Epithelial cell of proximal tubule (primary cell): ENCODE measurements at regions not wholly inside any gene's neighbourhood (a gene's known extent, or its start where the extent isn't known, plus 50 kb on each side); places are given as distances from the start of the nearest gene placed in this dataset.

ENCODE experiments used
- DNase-seq: peaks from one replicate; pipeline ENCODE4 v3.0.0-alpha.2; 2011; ENCODE audit warnings: low read depth
- H3K4me3 ChIP-seq: 2 replicates; pipeline ENCODE4 v1.5.1; 2011; ENCODE audit warnings: low read depth, mild to moderate bottlenecking, low read length
- CTCF ChIP-seq: conservative IDR thresholded peaks from 2 replicates; pipeline ENCODE4 v1.5.1; 2012; ENCODE audit warnings: low read depth, mild to moderate bottlenecking, low read length

- no peak overlapping the region for H3K4me3 ChIP-seq
- no peak for TF ChIP-seq CTCF
- DNase-seq = no peak
Observed at GRCh38 chr5:8134609-8135008, 265.7 kb downstream of the MTRR start.

- TF ChIP-seq CTCF = no peak
- DNase-seq = no peak
- no peak overlapping the region for H3K4me3 ChIP-seq
Observed at GRCh38 chr5:8135742-8136141, 266.8 kb downstream of the MTRR start.

GRCh38 chr5:8136271-8136670 lies 267.3 kb downstream of the MTRR start:
- H3K4me3 ChIP-seq = no peak overlapping the region
- no peak for TF ChIP-seq CTCF
- DNase-seq = no peak

GRCh38 chr5:8137941-8138550 lies 269.1 kb downstream of the MTRR start:
- DNase-seq = no peak
- TF ChIP-seq CTCF = no peak

GRCh38 chr5:8138884-8139283 lies 269.9 kb downstream of the MTRR start:
- DNase-seq = no peak
- H3K4me3 ChIP-seq = no peak overlapping the region
- TF ChIP-seq CTCF = no peak

More at GRCh38 chr5:8137941-8138550, 269.1 kb downstream of the MTRR start:
- H3K4me3 ChIP-seq = no peak overlapping the region

- H3K4me3 ChIP-seq = no peak overlapping the region
- no peak for DNase-seq
- TF ChIP-seq CTCF = no peak
Observed at GRCh38 chr5:8150791-8151190, 281.8 kb downstream of the MTRR start.

- TF ChIP-seq CTCF = no peak
- DNase-seq = no peak
- no peak overlapping the region for H3K4me3 ChIP-seq
Observed at GRCh38 chr5:8156706-8157105, 287.8 kb downstream of the MTRR start.
